ENCODE measurements at regions not wholly inside any gene's neighbourhood (a gene's known extent, or its start where the extent isn't known, plus 50 kb on each side); places are given as distances from the start of the nearest gene placed in this dataset.

DNA sequence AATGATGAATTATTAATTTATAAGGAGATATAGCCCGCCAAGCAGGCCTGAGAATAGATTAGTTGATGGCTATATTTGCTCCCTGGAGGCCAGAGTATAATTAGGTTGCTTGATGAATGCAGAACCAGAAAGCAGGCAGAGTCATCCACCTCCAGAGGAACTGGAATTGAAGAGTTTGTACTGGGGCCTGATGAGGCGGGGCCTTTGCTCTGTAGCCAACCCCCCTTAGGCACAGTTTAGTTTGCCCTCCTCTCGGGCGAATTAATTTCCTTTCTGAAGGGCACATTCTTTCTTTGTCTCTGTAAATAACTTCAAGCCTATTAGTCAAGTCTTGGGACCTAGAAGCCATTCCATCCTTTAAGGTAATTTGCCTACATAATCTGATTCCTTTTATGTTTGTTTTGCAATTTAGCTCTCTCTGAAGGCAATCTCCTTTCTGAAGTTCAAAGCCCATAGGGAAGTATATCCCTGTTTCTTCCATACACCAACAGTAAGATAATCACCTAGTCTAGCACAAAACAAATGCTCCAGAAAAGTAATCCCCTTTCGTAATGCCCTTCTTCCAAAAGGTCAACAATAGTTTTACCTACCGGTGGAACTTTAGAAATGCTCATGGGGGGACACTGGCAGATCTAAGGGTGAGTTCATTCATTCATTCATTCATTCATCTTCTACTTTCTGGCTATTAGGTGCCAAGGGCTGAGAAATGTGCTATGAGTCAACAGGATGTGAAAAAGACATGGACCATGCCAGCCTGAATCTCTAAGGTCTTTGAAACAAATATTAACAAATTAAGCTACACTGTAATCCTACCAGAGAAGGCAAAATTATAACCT, 84.8 kb upstream of the NUDT4 start:
- H3K4me3 ChIP-seq (ENCODE audit: severe bottlenecking): no peak overlapping the region
- no peaks in the 10 kb centered on the region for H3K27me3 ChIP-seq (ENCODE audit: insufficient read depth, poor library complexity, severe bottlenecking)
- no peak for DNase-seq (ENCODE audit: low spot score)
- ATAC-seq (ENCODE audit: low read depth): no peak
- H3K27ac ChIP-seq (ENCODE audit: poor library complexity, severe bottlenecking): no peak overlapping the region
- H3K9me3 ChIP-seq (ENCODE audit: severe bottlenecking): no peaks in the 10 kb centered on the region
- no peaks in the 10 kb centered on the region for H3K4me1 ChIP-seq (ENCODE audit: insufficient read depth, poor library complexity, severe bottlenecking)
- H3K36me3 ChIP-seq (ENCODE audit: low read depth): no peaks in the 10 kb centered on the region
- TF ChIP-seq, protein P1, sequence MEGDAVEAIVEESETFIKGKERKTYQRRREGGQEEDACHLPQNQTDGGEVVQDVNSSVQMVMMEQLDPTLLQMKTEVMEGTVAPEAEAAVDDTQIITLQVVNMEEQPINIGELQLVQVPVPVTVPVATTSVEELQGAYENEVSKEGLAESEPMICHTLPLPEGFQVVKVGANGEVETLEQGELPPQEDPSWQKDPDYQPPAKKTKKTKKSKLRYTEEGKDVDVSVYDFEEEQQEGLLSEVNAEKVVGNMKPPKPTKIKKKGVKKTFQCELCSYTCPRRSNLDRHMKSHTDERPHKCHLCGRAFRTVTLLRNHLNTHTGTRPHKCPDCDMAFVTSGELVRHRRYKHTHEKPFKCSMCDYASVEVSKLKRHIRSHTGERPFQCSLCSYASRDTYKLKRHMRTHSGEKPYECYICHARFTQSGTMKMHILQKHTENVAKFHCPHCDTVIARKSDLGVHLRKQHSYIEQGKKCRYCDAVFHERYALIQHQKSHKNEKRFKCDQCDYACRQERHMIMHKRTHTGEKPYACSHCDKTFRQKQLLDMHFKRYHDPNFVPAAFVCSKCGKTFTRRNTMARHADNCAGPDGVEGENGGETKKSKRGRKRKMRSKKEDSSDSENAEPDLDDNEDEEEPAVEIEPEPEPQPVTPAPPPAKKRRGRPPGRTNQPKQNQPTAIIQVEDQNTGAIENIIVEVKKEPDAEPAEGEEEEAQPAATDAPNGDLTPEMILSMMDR (IDR thresholded peaks at IDR 0.05; ENCODE audit: poor library complexity, severe bottlenecking): no peak

DNA sequence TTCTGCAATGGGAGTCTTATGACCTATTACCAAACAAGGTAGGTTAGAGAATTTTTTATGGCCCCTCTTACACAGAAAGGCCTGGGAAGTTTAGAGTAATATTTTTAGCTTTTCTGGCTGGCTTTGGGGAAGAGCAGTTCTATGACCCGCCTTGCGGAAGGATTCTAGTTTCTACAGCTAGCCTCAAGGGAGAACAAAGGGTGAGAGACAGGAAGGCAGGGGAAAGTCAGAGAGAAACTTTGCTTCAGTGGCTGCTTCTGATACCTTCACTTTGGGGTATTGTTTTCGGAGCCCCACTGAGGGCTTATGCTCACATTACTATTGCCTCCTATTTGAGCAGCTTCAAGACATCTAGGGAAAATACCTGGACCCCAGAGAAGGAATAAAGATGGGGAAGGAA, 80.7 kb upstream of the NUDT4 start:
- TF ChIP-seq, protein P1 (IDR thresholded peaks at IDR 0.05; ENCODE audit: poor library complexity, severe bottlenecking): no peak
- H3K36me3 ChIP-seq (ENCODE audit: low read depth): no peaks in the 10 kb centered on the region
- no peak for ATAC-seq (ENCODE audit: low read depth)
- H3K4me3 ChIP-seq (ENCODE audit: severe bottlenecking): no peak overlapping the region
- DNase-seq (ENCODE audit: low spot score): no peak
- H3K4me1 ChIP-seq (ENCODE audit: insufficient read depth, poor library complexity, severe bottlenecking): no peaks in the 10 kb centered on the region
- no peaks in the 10 kb centered on the region for H3K27me3 ChIP-seq (ENCODE audit: insufficient read depth, poor library complexity, severe bottlenecking)
- no peaks in the 10 kb centered on the region for H3K9me3 ChIP-seq (ENCODE audit: severe bottlenecking)
- H3K27ac ChIP-seq (ENCODE audit: poor library complexity, severe bottlenecking): no peak overlapping the region

DNA sequence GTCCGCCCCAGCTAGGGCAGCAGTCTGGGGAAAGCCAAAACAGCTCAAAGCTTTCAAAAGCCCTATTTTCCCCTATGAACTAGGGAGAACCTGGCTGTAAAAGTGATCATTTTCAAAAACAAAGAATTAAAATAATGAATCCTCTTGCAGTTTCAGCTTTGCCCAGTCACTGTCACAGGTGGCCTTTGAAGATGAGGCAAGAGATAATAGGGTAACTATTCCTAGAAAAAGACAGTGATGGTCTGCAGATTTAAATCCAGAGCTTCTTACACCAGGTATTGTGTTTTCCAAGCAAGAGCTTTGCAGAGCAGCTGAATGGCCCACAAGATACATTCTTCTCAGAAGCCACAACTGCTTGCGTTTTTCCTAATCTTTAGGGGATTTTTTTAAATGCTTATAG, 80.2 kb upstream of the NUDT4 start:
- no peaks in the 10 kb centered on the region for H3K4me1 ChIP-seq (ENCODE audit: insufficient read depth, poor library complexity, severe bottlenecking)
- no peak overlapping the region for H3K27ac ChIP-seq (ENCODE audit: poor library complexity, severe bottlenecking)
- ATAC-seq (ENCODE audit: low read depth): no peak
- H3K27me3 ChIP-seq (ENCODE audit: insufficient read depth, poor library complexity, severe bottlenecking): no peaks in the 10 kb centered on the region
- no peak for DNase-seq (ENCODE audit: low spot score)
- H3K4me3 ChIP-seq (ENCODE audit: severe bottlenecking): no peak overlapping the region
- H3K36me3 ChIP-seq (ENCODE audit: low read depth): no peaks in the 10 kb centered on the region
- TF ChIP-seq, protein P1 (IDR thresholded peaks at IDR 0.05; ENCODE audit: poor library complexity, severe bottlenecking): no peak
- no peaks in the 10 kb centered on the region for H3K9me3 ChIP-seq (ENCODE audit: severe bottlenecking)

DNA sequence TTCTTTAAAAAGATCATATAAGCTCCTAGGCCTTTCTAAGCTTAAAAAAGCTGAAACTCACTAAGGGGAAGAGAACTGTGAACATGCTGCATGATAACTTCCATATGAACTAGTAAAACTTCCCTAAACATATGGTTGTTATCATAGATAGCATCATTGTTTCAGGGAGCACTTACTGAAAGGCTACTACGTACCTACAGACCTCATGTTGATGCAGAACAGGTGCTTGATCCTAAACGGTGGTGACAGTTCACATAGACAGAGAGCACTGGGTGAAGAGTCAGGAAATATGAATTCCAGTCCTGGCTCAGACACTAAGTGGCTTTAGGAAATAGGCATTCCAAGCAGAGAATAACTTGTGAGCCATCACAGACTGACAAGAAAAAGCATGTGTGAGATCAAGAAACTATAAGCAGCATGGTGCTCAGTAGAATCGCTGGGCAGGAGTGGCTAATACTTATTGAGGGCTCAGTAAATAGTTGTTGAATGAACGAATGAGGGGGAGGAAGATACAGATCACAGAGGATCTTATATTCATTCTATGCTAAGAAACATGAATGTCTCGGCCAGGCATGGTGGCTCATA, 78.4 kb upstream of the NUDT4 start:
- H3K9me3 ChIP-seq (ENCODE audit: severe bottlenecking): no peaks in the 10 kb centered on the region
- TF ChIP-seq, protein P1 (IDR thresholded peaks at IDR 0.05; ENCODE audit: poor library complexity, severe bottlenecking): no peak
- no peak overlapping the region for H3K4me3 ChIP-seq (ENCODE audit: severe bottlenecking)
- H3K36me3 ChIP-seq (ENCODE audit: low read depth): no peaks in the 10 kb centered on the region
- DNase-seq (ENCODE audit: low spot score) (no peak), ATAC-seq (ENCODE audit: low read depth) (no peak)
- H3K27ac ChIP-seq (ENCODE audit: poor library complexity, severe bottlenecking): no peak overlapping the region
- H3K4me1 ChIP-seq (ENCODE audit: insufficient read depth, poor library complexity, severe bottlenecking): no peaks in the 10 kb centered on the region
- H3K27me3 ChIP-seq (ENCODE audit: insufficient read depth, poor library complexity, severe bottlenecking): no peaks in the 10 kb centered on the region

DNA sequence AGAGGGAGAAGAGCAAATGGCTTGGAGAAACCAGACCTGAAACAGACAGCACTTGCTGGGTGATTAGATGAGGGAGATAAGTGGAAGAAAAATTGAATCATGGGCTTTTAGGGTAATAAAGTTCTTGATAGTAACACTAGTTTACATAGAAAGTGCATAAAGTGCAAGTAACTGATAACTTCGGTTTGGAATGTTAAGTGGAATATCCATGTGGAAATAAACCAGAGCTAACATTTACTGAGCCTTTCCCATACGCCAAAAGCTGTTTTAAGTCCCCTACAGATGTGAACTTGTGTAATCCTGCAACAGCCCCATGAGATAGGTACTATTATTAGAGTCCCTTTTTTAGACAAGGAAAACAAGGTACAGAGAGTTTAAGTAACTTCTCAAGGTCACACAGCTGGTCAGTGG, 77.1 kb upstream of the NUDT4 start:
- Histone ChIP-seq H3K4me3 (ENCODE audit: severe bottlenecking) (no peak overlapping the region), H3K27ac (ENCODE audit: poor library complexity, severe bottlenecking) (no peak overlapping the region), H3K9me3 (ENCODE audit: severe bottlenecking) (no peaks in the 10 kb centered on the region), H3K27me3 (ENCODE audit: insufficient read depth, poor library complexity, severe bottlenecking) (no peaks in the 10 kb centered on the region), H3K4me1 (ENCODE audit: insufficient read depth, poor library complexity, severe bottlenecking) (no peaks in the 10 kb centered on the region), H3K36me3 (ENCODE audit: low read depth) (no peaks in the 10 kb centered on the region)
- DNase-seq (ENCODE audit: low spot score): no peak
- no peak for ATAC-seq (ENCODE audit: low read depth)
- TF ChIP-seq, protein P1 (IDR thresholded peaks at IDR 0.05; ENCODE audit: poor library complexity, severe bottlenecking): no peak
